H1 (cell line): ENCODE measurements at regions not wholly inside any gene's neighbourhood (a gene's known extent, or its start where the extent isn't known, plus 50 kb on each side); places are given as distances from the start of the nearest gene placed in this dataset.

Source experiments
- CTCF ChIA-PET: fragments of 300-600 bp; sonication (Branson Sonifier 250); formaldehyde crosslinking; loops from one replicate; lab custom pipeline; 2021; ENCODE audit not compliant: partially characterized antibody; lab: Charles Lee
- POLR2A ChIA-PET: fragments of 300-600 bp; sonication (Branson Sonifier 250); formaldehyde crosslinking; loops from one replicate; lab custom pipeline; 2021; ENCODE audit warnings: inconsistent platforms; ENCODE audit not compliant: partially characterized antibody; lab: Charles Lee
- DNase-seq, 2 experiments: peaks; one replicate each; pipeline versions ENCODE4 v3.0.0 to v3.0.0-alpha.2; 2010 to 2022; ENCODE audit warnings: low spot score in 2 of 2, low read depth in 1 of 2, mixed read lengths in 1 of 2
- FAIRE-seq: peaks from 2 replicates; lab custom pipeline; 2011; peaks lifted over from hg19 to GRCh38; lab: Jason Lieb, UNC
- H2AFZ ChIP-seq: 2 replicates; pipeline ENCODE4 v1.8.1; 2012; ENCODE audit warnings: low read length, inconsistent platforms
- H2AK5ac ChIP-seq: 2 replicates; pipeline ENCODE4 v1.6.1; 2013; ENCODE audit warnings: low read depth, low read length
- H2BK120ac ChIP-seq: replicated peaks from 2 replicates; pipeline ENCODE3; 2013; ENCODE audit warnings: low read depth, low read length, inconsistent platforms
- H2BK12ac ChIP-seq: 2 replicates; pipeline ENCODE4 v1.6.1; 2013; ENCODE audit warnings: low read depth, low read length
- H2BK15ac ChIP-seq: 2 replicates; pipeline ENCODE4 v1.6.1; 2013; ENCODE audit warnings: low read length
- H2BK20ac ChIP-seq: 2 replicates; pipeline ENCODE4 v1.6.1; 2013; ENCODE audit warnings: low read length
- H2BK5ac ChIP-seq: 2 replicates; pipeline ENCODE4 v1.6.1; 2013; ENCODE audit warnings: low read depth, low read length
- H3K14ac ChIP-seq: 2 replicates; pipeline ENCODE4 v1.6.1; 2013; ENCODE audit warnings: inconsistent platforms; ENCODE audit not compliant: insufficient read length
- H3K18ac ChIP-seq: 2 replicates; pipeline ENCODE4 v1.6.1; 2013; ENCODE audit warnings: low read length; ENCODE audit errors: extremely low read depth
- H3K23ac ChIP-seq: 2 replicates; pipeline ENCODE4 v1.6.1; 2013; ENCODE audit warnings: inconsistent platforms; ENCODE audit not compliant: insufficient read length
- H3K23me2 ChIP-seq: 2 replicates; pipeline ENCODE4 v1.6.1; 2013; ENCODE audit warnings: low read depth, low read length
- H3K27ac ChIP-seq: 2 replicates; pipeline ENCODE4 v1.6.1; 2011; ENCODE audit warnings: low read depth, low read length, inconsistent platforms
- H3K27me3 ChIP-seq, 4 experiments: replicated peaks in 1 of 4; 1 replicate in 1 of 4; 2 replicates in 3 of 4; pipeline versions ENCODE4 v1.6.1 to v1.8.1; 2011 to 2013; ENCODE audit warnings: low read length in 3 of 4, mild to moderate bottlenecking in 3 of 4, inconsistent platforms in 2 of 4, mixed read lengths in 2 of 4, moderate library complexity in 1 of 4; ENCODE audit not compliant: control insufficient read depth in 3 of 4, insufficient read depth in 3 of 4; ENCODE audit errors: extremely low read depth in 1 of 4
- H3K36me3 ChIP-seq, 4 experiments: 2 replicates each; pipeline versions ENCODE4 v1.6.1 to v1.8.1; 2011 to 2013; ENCODE audit warnings: mild to moderate bottlenecking in 4 of 4, low read length in 3 of 4, moderate library complexity in 2 of 4, control low read depth in 1 of 4, inconsistent platforms in 1 of 4; ENCODE audit not compliant: insufficient read depth in 4 of 4, control insufficient read depth in 2 of 4
- H3K4ac ChIP-seq: replicated peaks from 2 replicates; pipeline ENCODE3; 2013; ENCODE audit warnings: low read length, low read depth, mixed read lengths, inconsistent platforms; ENCODE audit not compliant: insufficient read length
- H3K4me1 ChIP-seq, 4 experiments: replicated peaks in 1 of 4; 1 replicate in 1 of 4; 2 replicates in 3 of 4; pipeline versions ENCODE4 v1.6.1 to v1.8.1; 2011 to 2013; ENCODE audit warnings: low read length in 3 of 4, inconsistent platforms in 2 of 4, mixed read lengths in 1 of 4; ENCODE audit not compliant: insufficient read depth in 4 of 4, control insufficient read depth in 3 of 4
- H3K4me2 ChIP-seq, 2 experiments: 2 replicates each; pipeline versions ENCODE4 v1.6.1 to v1.8.1; 2011 to 2013; ENCODE audit warnings: low read depth in 2 of 2, low read length in 2 of 2, control low read depth in 1 of 2, inconsistent platforms in 1 of 2, mild to moderate bottlenecking in 1 of 2; ENCODE audit not compliant: insufficient read depth in 1 of 2
- H3K4me3 ChIP-seq, 4 experiments: fragments of 200-600, 300-600 bp in 1 of 4; sonication (generic), shearing (Covaris generic), sonication (Bioruptor Twin) in 1 of 4; 2 replicates each; pipeline versions ENCODE4 v1.5.1 to v1.8.1; 2011 to 2016; ENCODE audit warnings: low read length in 4 of 4, low read depth in 3 of 4, control low read depth in 2 of 4, inconsistent platforms in 2 of 4, mild to moderate bottlenecking in 2 of 4, mixed read lengths in 1 of 4, moderate library complexity in 1 of 4; ENCODE audit not compliant: insufficient read depth in 2 of 4; ENCODE audit errors: extremely low read depth in 1 of 4
- H3K56ac ChIP-seq: replicated peaks from 2 replicates; pipeline ENCODE3; 2013; ENCODE audit warnings: low read depth, mild to moderate bottlenecking, mixed read lengths, low read length, inconsistent platforms; ENCODE audit not compliant: insufficient read length
- H3K79me1 ChIP-seq: 2 replicates; pipeline ENCODE4 v1.6.1; 2013; ENCODE audit warnings: low read depth, low read length, control low read depth
- H3K79me2 ChIP-seq, 2 experiments: 2 replicates each; pipeline versions ENCODE4 v1.6.1 to v1.8.1; 2012 to 2013; ENCODE audit warnings: low read length in 2 of 2, mild to moderate bottlenecking in 2 of 2, inconsistent platforms in 1 of 2; ENCODE audit not compliant: insufficient read depth in 2 of 2, control insufficient read depth in 1 of 2
- H3K9ac ChIP-seq, 4 experiments: replicated peaks in 1 of 4; 1 replicate in 1 of 4; 2 replicates in 3 of 4; pipeline versions ENCODE4 v1.6.1 to v1.8.1; 2011 to 2013; ENCODE audit warnings: low read depth in 3 of 4, low read length in 3 of 4, control low read depth in 2 of 4, mild to moderate bottlenecking in 2 of 4, moderate library complexity in 2 of 4, inconsistent platforms in 1 of 4; ENCODE audit errors: extremely low read depth in 1 of 4
- H3K9me3 ChIP-seq, 2 experiments: 2 replicates each; pipeline versions ENCODE4 v1.6.1 to v1.8.1; 2012 to 2013; ENCODE audit warnings: mild to moderate bottlenecking in 2 of 2, moderate library complexity in 2 of 2, control low read depth in 1 of 2, inconsistent platforms in 1 of 2, low read depth in 1 of 2, low read length in 1 of 2, mixed read lengths in 1 of 2; ENCODE audit not compliant: insufficient read depth in 2 of 2
- H4K20me1 ChIP-seq, 2 experiments: replicated peaks in 1 of 2; 2 replicates each; pipeline versions ENCODE3 to v1.8.1; 2011 to 2013; ENCODE audit warnings: inconsistent platforms in 2 of 2, low read length in 2 of 2, mild to moderate bottlenecking in 1 of 2; ENCODE audit not compliant: insufficient read depth in 2 of 2, control insufficient read depth in 1 of 2
- H4K5ac ChIP-seq: 2 replicates; pipeline ENCODE4 v1.6.1; 2013; ENCODE audit warnings: low read length, low read depth, mixed read lengths, inconsistent platforms; ENCODE audit not compliant: insufficient read length
- H4K8ac ChIP-seq: 2 replicates; pipeline ENCODE4 v1.8.0; 2013; ENCODE audit warnings: mild to moderate bottlenecking, moderate library complexity, low read length, inconsistent platforms; ENCODE audit not compliant: insufficient read depth; ENCODE audit errors: extremely low read depth
- H4K91ac ChIP-seq: replicated peaks from 2 replicates; pipeline ENCODE3; 2013; ENCODE audit warnings: low read length, mixed read lengths, inconsistent platforms; ENCODE audit not compliant: insufficient read length
- ASH2L ChIP-seq: fragments of 200-600, 300-600 bp; sonication (generic); IDR thresholded peaks from one replicate; pipeline ENCODE4 v1.7.1; 2017; ENCODE audit warnings: low read length
- CBX5 ChIP-seq: fragments of 300-800, 300-1000 bp; sonication (generic); IDR thresholded peaks from 2 replicates; pipeline ENCODE4 v1.7.1; 2016; ENCODE audit warnings: antibody characterized with exemption, low read length, low read depth
- CEBPB ChIP-seq: IDR thresholded peaks from 2 replicates; pipeline ENCODE4 v1.6.1; 2012; ENCODE audit warnings: low read depth, low read length
- CHD2 ChIP-seq: IDR thresholded peaks from 2 replicates; pipeline ENCODE4 v1.6.1; 2012; ENCODE audit warnings: low read length, improper control_type of control experiment
- CREB1 ChIP-seq: IDR thresholded peaks from 2 replicates; pipeline ENCODE4 v1.6.1; 2012; ENCODE audit warnings: inconsistent platforms
- E2F6 ChIP-seq: IDR thresholded peaks from 2 replicates; pipeline ENCODE4 v1.6.1; 2012; ENCODE audit warnings: inconsistent platforms
- HDAC2 ChIP-seq, 2 experiments: fragments of 300-600 bp in 1 of 2; sonication (generic) in 1 of 2; IDR thresholded peaks; 2 replicates each; pipeline ENCODE4 v1.6.1; 2011 to 2012; ENCODE audit warnings: low read depth in 2 of 2, low read length in 2 of 2, mild to moderate bottlenecking in 2 of 2, moderate library complexity in 2 of 2, borderline replicate concordance in 1 of 2, inconsistent platforms in 1 of 2
- HDAC6 ChIP-seq: IDR thresholded peaks from one replicate; pipeline ENCODE4 v1.7.1; 2012; ENCODE audit warnings: low read depth, mild to moderate bottlenecking, inconsistent platforms, low read length, moderate library complexity
- MAFK ChIP-seq: IDR thresholded peaks from 2 replicates; pipeline ENCODE4 v1.6.1; 2012; ENCODE audit warnings: low read depth, mild to moderate bottlenecking, improper control_type of control experiment, low read length
- POU5F1 ChIP-seq: IDR thresholded peaks from 2 replicates; pipeline ENCODE4 v1.6.1; 2011; ENCODE audit warnings: low read depth, mild to moderate bottlenecking, low read length, moderate library complexity
- RFX5 ChIP-seq: IDR thresholded peaks from 2 replicates; pipeline ENCODE4 v1.6.1; 2011; ENCODE audit warnings: low read depth, low read length, improper control_type of control experiment, borderline replicate concordance
- SIN3A ChIP-seq, 2 experiments: IDR thresholded peaks in 1 of 2; conservative IDR thresholded peaks in 1 of 2; 2 replicates each; pipeline ENCODE4 v1.6.1; 2011 to 2012; ENCODE audit warnings: low read length in 2 of 2, improper control_type of control experiment in 1 of 2, low read depth in 1 of 2, mild to moderate bottlenecking in 1 of 2
- TAF7 ChIP-seq: optimal IDR thresholded peaks from 2 replicates; pipeline ENCODE3; 2011; ENCODE audit warnings: low read depth, mild to moderate bottlenecking, inconsistent platforms, low read length, moderate library complexity, borderline replicate concordance
- WGBS, 2 experiments: shearing (Covaris generic) in 1 of 2; methylation state at CpG; one replicate each; pipeline versions ENCODE4 v1.1.6 to v1.1.7; 2013 to 2015; ENCODE audit warnings: low lambda C conversion rate in 2 of 2, mixed read lengths in 2 of 2, inconsistent platforms in 1 of 2, low coverage in 1 of 2, missing lambda C conversion rate in 1 of 2; ENCODE audit not compliant: insufficient replicate concordance in 2 of 2, insufficient coverage in 1 of 2, insufficient read length in 1 of 2; ENCODE audit errors: extremely low coverage in 1 of 2, missing lambda C conversion rate in 1 of 2; 5-methylcytosine and 5-hydroxymethylcytosine counted together
- TF ChIP-seq, protein P1 (sequence below): IDR thresholded peaks from 2 replicates; pipeline ENCODE4 v1.6.1; 2011; ENCODE audit warnings: low read length, improper control_type of control experiment

DNA sequence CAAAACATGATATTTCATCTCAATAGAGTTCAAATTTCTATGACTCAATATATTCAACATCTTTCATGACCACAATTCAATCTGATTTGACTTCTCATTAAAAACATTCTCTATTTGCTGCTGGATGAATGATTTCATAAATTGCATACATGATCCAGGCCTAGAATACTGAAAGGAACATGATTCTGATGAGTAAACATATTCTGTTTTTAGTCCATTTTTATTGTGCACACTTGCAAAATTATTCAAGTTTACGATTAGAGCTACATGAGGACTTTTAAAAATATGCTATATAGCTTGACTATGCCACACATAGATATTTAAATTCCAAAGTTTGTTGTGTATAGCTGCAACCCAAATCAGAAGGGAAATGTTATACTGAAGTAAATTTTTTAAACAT lies 273.8 kb upstream of the GRIP1 start:
- Histone ChIP-seq H3K9me3 (no peaks in the 10 kb centered on the region), H4K8ac (no peak overlapping the region), H3K18ac (no peak overlapping the region), H3K79me1 (no peaks in the 10 kb centered on the region), H3K36me3 (no peaks in the 10 kb centered on the region), H3K4me2 (no peak overlapping the region), H3K4ac (no peak overlapping the region), H3K79me2 (no peaks in the 10 kb centered on the region), H3K4me1 (no peaks in the 10 kb centered on the region), H3K9ac (no peak overlapping the region), H3K27me3 (no peaks in the 10 kb centered on the region), H3K23ac (no peak overlapping the region), H3K23me2 (no peaks in the 10 kb centered on the region), H2AK5ac (no peak overlapping the region), H2BK20ac (no peak overlapping the region), H3K56ac (no peak overlapping the region), H3K4me3 (no peak overlapping the region), H2BK120ac (no peak overlapping the region), H4K20me1 (no peaks in the 10 kb centered on the region), H2BK15ac (no peak overlapping the region), H4K91ac (no peak overlapping the region), H4K5ac (no peak overlapping the region), H2BK5ac (no peak overlapping the region), H2AFZ (no peak overlapping the region), H3K14ac (no peak overlapping the region), H3K27ac (no peak overlapping the region), H2BK12ac (no peak overlapping the region)
- ChIA-PET POLR2A (no interaction called here), CTCF (no interaction called here)
- 71% methylated on average over 1 of the region's 1 CpG; no CpG with 5 or more reads in 1 of the 2 experiments for WGBS, 2 experiments
- FAIRE-seq, result no peak
- DNase-seq, result no peak
- TF ChIP-seq ASH2L (no peak), SIN3A (conservative IDR thresholded peaks at IDR 0.05 in 1 of 2, IDR thresholded peaks at IDR 0.05 in 1 of 2; ENCODE audit: low read depth in 1 of 2, low read length in 2 of 2) (no peak), E2F6 (no peak), CBX5 (no peak), POU5F1 (no peak), CHD2 (no peak), MAFK (no peak), RFX5 (no peak), HDAC2 (IDR thresholded peaks at IDR 0.05; ENCODE audit: borderline replicate concordance in 1 of 2, low read depth in 2 of 2, low read length in 2 of 2) (no peak), HDAC6 (no peak), CEBPB (no peak), TAF7 (no peak), CREB1 (no peak)
- TF ChIP-seq, protein P1, sequence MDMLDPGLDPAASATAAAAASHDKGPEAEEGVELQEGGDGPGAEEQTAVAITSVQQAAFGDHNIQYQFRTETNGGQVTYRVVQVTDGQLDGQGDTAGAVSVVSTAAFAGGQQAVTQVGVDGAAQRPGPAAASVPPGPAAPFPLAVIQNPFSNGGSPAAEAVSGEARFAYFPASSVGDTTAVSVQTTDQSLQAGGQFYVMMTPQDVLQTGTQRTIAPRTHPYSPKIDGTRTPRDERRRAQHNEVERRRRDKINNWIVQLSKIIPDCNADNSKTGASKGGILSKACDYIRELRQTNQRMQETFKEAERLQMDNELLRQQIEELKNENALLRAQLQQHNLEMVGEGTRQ, result no peak
